ENCODE measurements at regions not wholly inside any gene's neighbourhood (a gene's known extent, or its start where the extent isn't known, plus 50 kb on each side); places are given as distances from the start of the nearest gene placed in this dataset.
"Not testable (repeated sequence)": the region's sequence is repeated elsewhere in the genome, so short reads cannot be mapped to it uniquely, and the experiment has no call there.

DNA sequence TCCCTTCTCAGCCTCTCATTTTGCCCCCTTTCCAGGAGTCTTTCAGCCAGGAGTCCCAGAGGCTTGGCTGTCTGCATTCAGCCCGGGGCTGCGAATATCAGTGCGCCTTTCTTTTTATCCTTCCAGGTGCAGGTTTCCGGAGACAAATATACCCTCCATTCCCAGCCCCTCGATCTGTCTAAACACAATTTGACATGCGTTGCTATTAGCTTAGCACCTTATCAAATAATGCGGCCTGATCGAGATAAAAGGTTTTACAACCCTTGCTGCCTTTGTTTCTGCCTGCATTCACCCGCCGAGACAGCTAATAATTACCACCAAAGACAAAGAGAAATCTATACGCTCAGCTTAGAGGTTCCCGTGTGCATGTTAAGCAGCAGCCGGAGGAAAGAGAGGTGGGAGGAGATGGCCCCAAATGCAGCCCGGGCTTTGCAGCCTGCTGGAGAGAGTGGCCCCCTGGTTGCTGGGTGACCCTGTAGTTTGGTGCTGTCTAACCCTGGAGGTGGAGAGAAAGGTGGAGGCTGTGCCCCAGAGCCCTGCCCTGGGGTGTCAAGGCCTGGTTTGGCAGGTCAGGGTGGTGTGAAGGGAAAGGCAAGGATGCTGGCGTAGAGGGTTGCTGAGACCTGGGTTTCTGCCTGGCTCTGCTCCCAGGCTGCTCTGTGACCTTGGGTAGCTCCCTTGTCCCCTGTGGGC is 185.3 kb downstream of the RPS24 start:
- Mint-ChIP-seq H3K36me3 (ENCODE audit: unreplicated experiment) (no peaks in the 10 kb centered on the region), H3K4me3 (ENCODE audit: unreplicated experiment) (no peak overlapping the region)

GRCh38 chr10:78219568-78219967 is 185.9 kb downstream of the RPS24 start:
- H3K4me1 Mint-ChIP-seq (ENCODE audit: low read depth, unreplicated experiment), result peaks cover 16% of the 10 kb centered on the region
- H3K27ac Mint-ChIP-seq (ENCODE audit: unreplicated experiment); H3K36me3 Mint-ChIP-seq (ENCODE audit: unreplicated experiment); H3K27me3 Mint-ChIP-seq (ENCODE audit: unreplicated experiment); H3K4me3 Mint-ChIP-seq (ENCODE audit: unreplicated experiment); H3K9me3 Mint-ChIP-seq (ENCODE audit: unreplicated experiment); DNase-seq: not testable (repeated sequence)

More for the DNA sequence above, 185.3 kb downstream of the RPS24 start:
- TF ChIP-seq CTCF (IDR thresholded peaks at IDR 0.05; ENCODE audit: partially characterized antibody, unreplicated experiment), result no peak
- Mint-ChIP-seq H3K9me3 (ENCODE audit: unreplicated experiment) (peaks cover 8% of the 10 kb centered on the region), H3K4me1 (ENCODE audit: low read depth, unreplicated experiment) (peaks cover 16% of the 10 kb centered on the region), H3K27ac (ENCODE audit: unreplicated experiment) (no peak overlapping the region), H3K27me3 (ENCODE audit: unreplicated experiment) (peaks cover 10% of the 10 kb centered on the region)
- DNase-seq, result no peak

DNA sequence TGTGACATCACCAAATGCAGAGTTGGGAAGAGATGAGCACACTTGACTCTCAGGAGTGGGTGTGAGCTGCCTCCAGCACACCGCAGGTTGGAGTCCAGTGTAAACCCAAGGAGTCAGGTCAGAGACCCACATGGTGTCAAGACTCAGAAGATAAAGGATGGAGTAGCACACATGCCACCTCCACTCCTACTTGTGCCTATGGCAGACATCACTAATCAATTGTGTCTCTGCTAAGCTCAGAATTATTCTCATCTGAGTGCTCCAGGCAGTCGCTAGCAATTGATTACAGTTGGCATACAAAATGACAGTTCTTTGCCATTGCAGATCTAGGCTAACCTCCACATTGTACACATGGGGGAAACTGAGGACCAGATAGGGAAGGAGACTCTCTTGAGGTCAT is 187.1 kb downstream of the RPS24 start:
- H3K27ac Mint-ChIP-seq (ENCODE audit: unreplicated experiment), result no peak overlapping the region

GRCh38 chr10:78222096-78222790 is 188.6 kb downstream of the RPS24 start:
- no peak for DNase-seq
- Mint-ChIP-seq H3K27ac (ENCODE audit: unreplicated experiment) (no peak overlapping the region), H3K27me3 (ENCODE audit: unreplicated experiment) (peaks cover 10% of the 10 kb centered on the region), H3K4me3 (ENCODE audit: unreplicated experiment) (no peak overlapping the region), H3K36me3 (ENCODE audit: unreplicated experiment) (no peaks in the 10 kb centered on the region), H3K4me1 (ENCODE audit: low read depth, unreplicated experiment) (peaks cover 5% of the 10 kb centered on the region), H3K9me3 (ENCODE audit: unreplicated experiment) (peaks cover 8% of the 10 kb centered on the region)
- TF ChIP-seq CTCF (IDR thresholded peaks at IDR 0.05; ENCODE audit: partially characterized antibody, unreplicated experiment), result no peak

More for the DNA sequence above, 187.1 kb downstream of the RPS24 start:
- no peak overlapping the region for H3K4me3 Mint-ChIP-seq (ENCODE audit: unreplicated experiment)
- no peak for TF ChIP-seq CTCF (IDR thresholded peaks at IDR 0.05; ENCODE audit: partially characterized antibody, unreplicated experiment)
- H3K4me1 Mint-ChIP-seq (ENCODE audit: low read depth, unreplicated experiment), result peaks cover 11% of the 10 kb centered on the region
- no peaks in the 10 kb centered on the region for H3K36me3 Mint-ChIP-seq (ENCODE audit: unreplicated experiment)
- H3K27me3 Mint-ChIP-seq (ENCODE audit: unreplicated experiment), result peaks cover 10% of the 10 kb centered on the region
- peaks cover 8% of the 10 kb centered on the region for H3K9me3 Mint-ChIP-seq (ENCODE audit: unreplicated experiment)
- DNase-seq, result no peak

DNA sequence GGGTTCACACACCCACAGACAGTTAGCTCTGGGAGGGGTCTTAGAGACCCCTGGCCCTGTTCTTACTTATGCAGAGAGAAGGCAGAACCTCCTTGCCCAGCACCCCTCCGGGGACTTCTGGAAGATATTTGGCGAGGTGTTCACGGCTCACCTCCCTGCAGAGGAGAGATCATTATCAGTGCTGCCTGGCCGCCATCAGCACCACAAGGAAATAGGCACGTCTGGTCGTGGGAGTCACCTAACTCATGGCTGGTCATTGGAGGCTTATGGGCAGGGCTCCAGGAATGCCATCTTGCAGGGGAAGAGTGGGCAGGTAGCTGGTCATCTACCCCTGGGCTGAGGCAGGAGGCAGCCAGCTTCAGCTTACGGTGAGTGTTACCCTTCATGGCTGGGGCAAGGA is 189.4 kb downstream of the RPS24 start:
- DNase-seq, result no peak
- peaks cover 8% of the 10 kb centered on the region for H3K9me3 Mint-ChIP-seq (ENCODE audit: unreplicated experiment)
- H3K27ac Mint-ChIP-seq (ENCODE audit: unreplicated experiment), result no peak overlapping the region
- peaks cover 6% of the 10 kb centered on the region for H3K27me3 Mint-ChIP-seq (ENCODE audit: unreplicated experiment)
- H3K4me1 Mint-ChIP-seq (ENCODE audit: low read depth, unreplicated experiment), result peaks cover under 1% of the 10 kb centered on the region
- no peak for TF ChIP-seq CTCF (IDR thresholded peaks at IDR 0.05; ENCODE audit: partially characterized antibody, unreplicated experiment)
- no peak overlapping the region for H3K4me3 Mint-ChIP-seq (ENCODE audit: unreplicated experiment)
- H3K36me3 Mint-ChIP-seq (ENCODE audit: unreplicated experiment), result no peaks in the 10 kb centered on the region
